ENCODE measurements at regions not wholly inside any gene's neighbourhood (a gene's known extent, or its start where the extent isn't known, plus 50 kb on each side); places are given as distances from the start of the nearest gene placed in this dataset.

- no peak for TF ChIP-seq CTCF (IDR thresholded peaks at IDR 0.05; ENCODE audit: insufficient read depth in 1 of 2, low read depth in 1 of 2, low read length in 1 of 2, severe bottlenecking in 1 of 2, unreplicated experiment in 1 of 2)
- peaks cover 39% of the 10 kb centered on the region for H3K4me1 Mint-ChIP-seq (ENCODE audit: low read depth, unreplicated experiment)
- no peaks in the 10 kb centered on the region for H3K9me3 ChIP-seq
- peaks cover 16% of the 10 kb centered on the region for H3K36me3 Mint-ChIP-seq (ENCODE audit: insufficient read depth, unreplicated experiment)
- H3K27ac Mint-ChIP-seq (ENCODE audit: unreplicated experiment), result peak overlapping the region; percentile 90
- H3K4me3 Mint-ChIP-seq (ENCODE audit: unreplicated experiment), result peak overlapping the region; percentile 42
- H3K27me3 Mint-ChIP-seq (ENCODE audit: insufficient read depth, unreplicated experiment), result no peaks in the 10 kb centered on the region
- ChIA-PET POLR2A (no interaction called here), CTCF (interaction anchor here (1.0 kb wide), 1 partner anchor 207 kb away, joined by 3 read pairs; no protein-coding TSS in a partner anchor)
- H3K4me3 ChIP-seq (ENCODE audit: low read depth, low read length), result no peak overlapping the region
- H3K9me3 Mint-ChIP-seq (ENCODE audit: unreplicated experiment), result no peaks in the 10 kb centered on the region
- peaks cover 56% of the 10 kb centered on the region for H3K4me1 ChIP-seq
- DNase-seq, result peak; percentile 67 to 74
- BruUV-seq (replicated peaks), result no TSS peak
- H3K27me3 ChIP-seq (replicated peaks; ENCODE audit: control insufficient read depth, insufficient read depth, low read length), result no peaks in the 10 kb centered on the region
- no peaks in the 10 kb centered on the region for H3K36me3 ChIP-seq (ENCODE audit: control insufficient read depth, insufficient read depth, low read length)
- intact Hi-C loops (cut with micrococcal nuclease; ENCODE audit: unreplicated experiment), result loop anchor here (5.0 kb wide), 2 partner anchors 53 to 103 kb away; no protein-coding TSS in a partner anchor
These were observed 51.3 kb upstream of the MAGI2 start for GRCh38 chr7:79504607-79505389.
